Kidney epithelial cell (primary cell): ENCODE measurements at regions not wholly inside any gene's neighbourhood (a gene's known extent, or its start where the extent isn't known, plus 50 kb on each side); places are given as distances from the start of the nearest gene placed in this dataset.
"Not testable (repeated sequence)": the region's sequence is repeated elsewhere in the genome, so short reads cannot be mapped to it uniquely, and the experiment has no call there.

Experiments used
- DNase-seq: peaks from one replicate; pipeline ENCODE4 v3.0.0-alpha.2; 2010; ENCODE audit warnings: low read depth
- H3K27me3 ChIP-seq: 2 replicates; pipeline ENCODE4 v1.6.0; 2011; ENCODE audit warnings: low read length; ENCODE audit not compliant: control insufficient read depth, insufficient read depth
- H3K36me3 ChIP-seq: 2 replicates; pipeline ENCODE4 v1.5.1; 2011; ENCODE audit warnings: low read length; ENCODE audit not compliant: control insufficient read depth, insufficient read depth
- H3K4me3 ChIP-seq: 2 replicates; pipeline ENCODE4 v1.5.1; 2011; ENCODE audit warnings: low read depth, mild to moderate bottlenecking, control low read depth, low read length
- CTCF ChIP-seq: IDR thresholded peaks from 2 replicates; pipeline ENCODE4 v1.5.1; 2011; ENCODE audit warnings: mild to moderate bottlenecking, moderate library complexity, low read length, control low read depth, inconsistent platforms; ENCODE audit not compliant: insufficient read depth, poor library complexity, severe bottlenecking

GRCh38 chr13:22839603-22840530 lies 340.9 kb upstream of the SGCG start:
- DNase-seq: no peak
- H3K27me3 ChIP-seq: no peaks in the 10 kb centered on the region

DNA sequence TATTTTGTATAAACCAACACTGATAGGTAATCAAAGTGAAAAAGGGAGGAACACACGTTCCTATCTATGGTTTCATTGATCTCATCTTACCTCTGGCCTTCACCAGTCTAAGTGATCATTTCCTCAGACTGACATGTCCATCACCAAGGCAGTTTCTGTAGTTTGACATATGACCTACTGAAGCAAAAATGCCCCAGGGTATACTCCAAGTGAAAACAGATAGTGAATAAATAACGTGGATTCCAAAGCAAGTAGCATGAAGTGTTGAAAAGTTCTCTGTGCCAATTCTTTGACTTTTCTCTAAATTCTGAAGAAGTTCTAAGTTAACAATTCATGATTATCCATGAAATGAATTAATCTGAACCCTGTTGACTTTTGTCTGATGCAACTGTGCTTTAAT lies 334.2 kb upstream of the SGCG start:
- Histone ChIP-seq H3K36me3 (no peaks in the 10 kb centered on the region), H3K27me3 (no peaks in the 10 kb centered on the region), H3K4me3 (no peak overlapping the region)
- no peak for TF ChIP-seq CTCF
- DNase-seq: no peak

More at GRCh38 chr13:22839603-22840530, 340.9 kb upstream of the SGCG start:
- TF ChIP-seq CTCF: no peak
- no peak overlapping the region for H3K4me3 ChIP-seq
- H3K36me3 ChIP-seq: no peaks in the 10 kb centered on the region

DNA sequence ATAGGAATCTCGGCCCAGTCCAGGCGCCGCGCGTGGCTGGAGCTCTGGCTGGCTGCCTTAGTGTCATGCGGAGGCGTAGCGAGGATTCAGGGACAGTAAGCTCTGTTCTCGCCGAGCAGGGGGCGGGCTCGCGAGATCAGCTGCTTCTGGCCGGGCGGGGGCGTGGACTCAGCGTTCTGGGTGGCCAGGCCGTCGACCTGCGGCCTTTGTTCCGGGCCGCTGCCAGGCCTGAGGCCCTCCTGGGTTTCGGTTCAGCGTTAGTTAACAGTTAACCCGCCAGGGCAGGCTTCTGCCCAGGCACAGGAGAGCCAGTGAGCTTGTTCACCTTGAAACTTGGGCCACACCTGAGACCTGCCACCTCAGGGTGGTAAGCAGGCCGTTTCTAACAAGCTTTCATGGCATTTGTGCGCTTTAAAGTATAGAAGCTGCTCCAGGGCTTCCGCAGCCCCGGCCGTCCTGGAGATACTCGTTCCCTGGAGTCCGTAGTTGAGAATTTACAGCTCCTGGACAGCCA lies 332.2 kb upstream of the SGCG start:
- Histone ChIP-seq H3K36me3 (no peaks in the 10 kb centered on the region), H3K4me3 (no peak overlapping the region), H3K27me3 (no peaks in the 10 kb centered on the region)
- DNase-seq: no peak
- no peak for TF ChIP-seq CTCF

DNA sequence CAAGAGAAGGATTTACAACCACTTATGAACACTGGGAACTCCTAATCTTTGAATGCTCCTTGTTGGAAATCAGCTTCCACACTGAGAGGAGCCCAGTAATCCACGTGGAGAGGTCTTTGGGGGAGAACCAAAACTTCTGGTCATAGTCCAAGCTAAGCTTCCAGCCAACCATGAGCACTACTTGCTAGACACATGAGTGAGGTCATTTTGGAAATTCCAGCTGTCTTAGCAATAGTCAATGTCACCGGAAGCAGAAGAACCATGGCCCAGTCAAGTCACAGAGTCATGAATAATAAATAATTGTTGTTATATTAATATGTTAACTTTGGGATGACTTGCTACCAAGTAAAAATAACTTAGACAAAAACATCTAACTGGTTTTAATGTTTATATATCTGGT lies 324.9 kb upstream of the SGCG start:
- DNase-seq: no peak
- H3K4me3 ChIP-seq: no peak overlapping the region

DNA sequence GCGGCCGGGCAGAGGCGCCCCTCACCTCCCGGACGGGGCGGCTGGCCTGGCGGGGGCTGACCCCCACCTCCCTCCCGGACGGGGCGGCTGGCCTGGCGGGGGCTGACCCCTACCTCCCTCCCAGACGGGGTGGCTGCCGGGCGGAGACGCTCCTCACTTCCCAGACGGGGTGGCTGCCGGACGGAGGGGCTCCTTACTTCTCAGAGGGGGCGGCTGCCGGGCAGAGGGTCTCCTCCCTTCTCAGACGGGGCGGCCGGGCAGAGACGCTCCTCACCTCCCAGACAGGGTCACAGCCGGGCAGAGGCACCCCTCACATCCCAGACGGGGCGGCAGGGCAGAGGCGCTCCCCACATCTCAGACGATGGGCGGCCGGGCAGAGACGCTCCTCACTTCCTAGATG lies 321.8 kb upstream of the SGCG start:
- H3K36me3 ChIP-seq, DNase-seq, H3K27me3 ChIP-seq, H3K4me3 ChIP-seq: not testable (repeated sequence)

More for the DNA sequence above, 324.9 kb upstream of the SGCG start:
- Histone ChIP-seq H3K36me3 (no peaks in the 10 kb centered on the region), H3K27me3 (no peaks in the 10 kb centered on the region)
- TF ChIP-seq CTCF: no peak

- not testable (repeated sequence) for H3K36me3 ChIP-seq, DNase-seq, H3K27me3 ChIP-seq, H3K4me3 ChIP-seq
Measured at GRCh38 chr13:22859411-22859810, 321.4 kb upstream of the SGCG start.
